Keratinocyte (primary cell): ENCODE measurements at regions not wholly inside any gene's neighbourhood (a gene's known extent, or its start where the extent isn't known, plus 50 kb on each side); places are given as distances from the start of the nearest gene placed in this dataset.

ENCODE experiments used
- DNase-seq: peaks from one replicate; pipeline ENCODE4 v3.0.0-alpha.2; 2011; ENCODE audit warnings: low read depth, missing footprints, low spot score
- FAIRE-seq: peaks from 2 replicates; lab custom pipeline; 2011; peaks lifted over from hg19 to GRCh38; lab: Jason Lieb, UNC
- H2AFZ ChIP-seq: 2 replicates; pipeline ENCODE4 v1.6.0; 2012; ENCODE audit warnings: low read length, control low read depth, inconsistent platforms; ENCODE audit not compliant: control insufficient read depth
- H3K27ac ChIP-seq: 2 replicates; pipeline ENCODE4 v1.5.1; 2011; ENCODE audit warnings: low read length; ENCODE audit not compliant: control insufficient read depth, insufficient read depth
- H3K27me3 ChIP-seq: 3 replicates; pipeline ENCODE4 v1.6.0; 2011; ENCODE audit warnings: low read length; ENCODE audit not compliant: control insufficient read depth, insufficient read depth; ENCODE audit errors: extremely low read depth
- H3K36me3 ChIP-seq, 2 experiments: 2 replicates in 1 of 2; 3 replicates in 1 of 2; pipeline ENCODE4 v1.5.1; 2011; ENCODE audit warnings: low read length in 2 of 2, mild to moderate bottlenecking in 1 of 2; ENCODE audit not compliant: control insufficient read depth in 2 of 2, insufficient read depth in 2 of 2; ENCODE audit errors: extremely low read depth in 1 of 2
- H3K4me1 ChIP-seq: 3 replicates; pipeline ENCODE4 v1.5.1; 2011; ENCODE audit warnings: low read length; ENCODE audit not compliant: control insufficient read depth, insufficient read depth; ENCODE audit errors: extremely low read depth
- H3K4me2 ChIP-seq: 3 replicates; pipeline ENCODE4 v1.6.0; 2011; ENCODE audit warnings: low read depth, low read length; ENCODE audit not compliant: control insufficient read depth, insufficient read depth; ENCODE audit errors: extremely low read depth
- H3K4me3 ChIP-seq, 3 experiments: fragments of 200-600 bp in 1 of 3; sonication (generic) in 1 of 3; 2 replicates in 2 of 3; 3 replicates in 1 of 3; pipeline ENCODE4 v1.5.1; 2011 to 2016; ENCODE audit warnings: low read length in 3 of 3, mild to moderate bottlenecking in 3 of 3, control low read depth in 2 of 3, inconsistent platforms in 1 of 3, low read depth in 1 of 3, mixed read lengths in 1 of 3, mixed run types in 1 of 3, moderate library complexity in 1 of 3; ENCODE audit not compliant: control insufficient read depth in 2 of 3, insufficient read depth in 2 of 3; ENCODE audit errors: extremely low read depth in 1 of 3
- H3K79me2 ChIP-seq: 2 replicates; pipeline ENCODE4 v1.6.0; 2012; ENCODE audit warnings: low read length; ENCODE audit not compliant: control insufficient read depth, insufficient read depth
- H3K9ac ChIP-seq: 3 replicates; pipeline ENCODE4 v1.6.0; 2011; ENCODE audit warnings: low read length; ENCODE audit not compliant: control insufficient read depth, insufficient read depth; ENCODE audit errors: extremely low read depth
- H3K9me1 ChIP-seq: 3 replicates; pipeline ENCODE4 v1.6.0; 2011; ENCODE audit warnings: low read length; ENCODE audit not compliant: control insufficient read depth, insufficient read depth; ENCODE audit errors: extremely low read depth
- H3K9me3 ChIP-seq: 2 replicates; pipeline ENCODE4 v1.5.1; 2012; ENCODE audit warnings: low read depth, low read length; ENCODE audit not compliant: control insufficient read depth
- H4K20me1 ChIP-seq: 3 replicates; pipeline ENCODE4 v1.6.0; 2011; ENCODE audit warnings: low read length; ENCODE audit not compliant: control insufficient read depth, insufficient read depth; ENCODE audit errors: extremely low read depth
- EZH2 ChIP-seq: IDR thresholded peaks from one replicate; pipeline ENCODE4 v1.6.1; 2012; ENCODE audit warnings: inconsistent platforms, mild to moderate bottlenecking, low read length, moderate library complexity
- dilution Hi-C: fragments of 300-500 bp; cut with MboI; formaldehyde crosslinking; loops from one replicate; pipeline ENCODE4 v1.7.0; 2020; ENCODE audit warnings: low sequenced_read_pairs; ENCODE audit not compliant: extremely low pct_ligation_motif_present
- TF ChIP-seq, protein P1 (sequence below), 3 experiments: IDR thresholded peaks in 1 of 3; conservative IDR thresholded peaks in 1 of 3; optimal IDR thresholded peaks in 1 of 3; 2 replicates in 2 of 3; 3 replicates in 1 of 3; pipeline versions ENCODE3 to v1.5.1; 2011; ENCODE audit warnings: low read length in 3 of 3, mild to moderate bottlenecking in 3 of 3, moderate library complexity in 2 of 3, control low read depth in 1 of 3, inconsistent platforms in 1 of 3; ENCODE audit not compliant: insufficient read depth in 2 of 3; ENCODE audit errors: extremely low read depth in 1 of 3

DNA sequence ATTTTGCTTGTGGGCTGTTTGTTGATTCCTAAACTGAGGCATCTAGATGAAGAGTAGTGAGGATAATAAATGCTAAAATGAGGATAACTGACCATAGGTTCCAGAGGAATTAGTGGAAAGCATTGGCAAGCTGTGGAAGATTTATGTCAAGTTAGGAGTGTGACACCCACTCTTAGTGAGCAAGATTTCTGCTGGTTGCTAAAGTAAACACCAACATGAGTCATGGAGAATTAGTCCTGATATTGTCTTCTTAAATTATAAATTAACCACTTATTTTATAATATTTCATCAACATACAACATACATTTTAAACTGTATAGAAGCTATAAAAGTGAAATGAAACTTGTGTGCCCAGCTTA lies 328.2 kb downstream of the RPL10L start:
- H3K4me1 ChIP-seq = no peaks in the 10 kb centered on the region
- TF ChIP-seq, protein P1, sequence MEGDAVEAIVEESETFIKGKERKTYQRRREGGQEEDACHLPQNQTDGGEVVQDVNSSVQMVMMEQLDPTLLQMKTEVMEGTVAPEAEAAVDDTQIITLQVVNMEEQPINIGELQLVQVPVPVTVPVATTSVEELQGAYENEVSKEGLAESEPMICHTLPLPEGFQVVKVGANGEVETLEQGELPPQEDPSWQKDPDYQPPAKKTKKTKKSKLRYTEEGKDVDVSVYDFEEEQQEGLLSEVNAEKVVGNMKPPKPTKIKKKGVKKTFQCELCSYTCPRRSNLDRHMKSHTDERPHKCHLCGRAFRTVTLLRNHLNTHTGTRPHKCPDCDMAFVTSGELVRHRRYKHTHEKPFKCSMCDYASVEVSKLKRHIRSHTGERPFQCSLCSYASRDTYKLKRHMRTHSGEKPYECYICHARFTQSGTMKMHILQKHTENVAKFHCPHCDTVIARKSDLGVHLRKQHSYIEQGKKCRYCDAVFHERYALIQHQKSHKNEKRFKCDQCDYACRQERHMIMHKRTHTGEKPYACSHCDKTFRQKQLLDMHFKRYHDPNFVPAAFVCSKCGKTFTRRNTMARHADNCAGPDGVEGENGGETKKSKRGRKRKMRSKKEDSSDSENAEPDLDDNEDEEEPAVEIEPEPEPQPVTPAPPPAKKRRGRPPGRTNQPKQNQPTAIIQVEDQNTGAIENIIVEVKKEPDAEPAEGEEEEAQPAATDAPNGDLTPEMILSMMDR (optimal IDR thresholded peaks at IDR 0.05 in 1 of 3, IDR thresholded peaks at IDR 0.05 in 1 of 3, conservative IDR thresholded peaks at IDR 0.05 in 1 of 3; ENCODE audit: extremely low read depth in 1 of 3, insufficient read depth in 2 of 3, low read length in 3 of 3) = no peak
- TF ChIP-seq EZH2 = no peak
- H3K9me3 ChIP-seq = no peaks in the 10 kb centered on the region
- H3K79me2 ChIP-seq = no peaks in the 10 kb centered on the region
- no peak overlapping the region for H3K4me2 ChIP-seq
- H3K27ac ChIP-seq = no peak overlapping the region
- no peaks in the 10 kb centered on the region for H3K36me3 ChIP-seq
- no peak overlapping the region for H2AFZ ChIP-seq
- H4K20me1 ChIP-seq = no peaks in the 10 kb centered on the region
- FAIRE-seq = no peak
- H3K9me1 ChIP-seq = no peaks in the 10 kb centered on the region
- no peak overlapping the region for H3K4me3 ChIP-seq
- no peaks in the 10 kb centered on the region for H3K27me3 ChIP-seq
- no peak overlapping the region for H3K9ac ChIP-seq
- dilution Hi-C loops = no loop called here
- DNase-seq = no peak

DNA sequence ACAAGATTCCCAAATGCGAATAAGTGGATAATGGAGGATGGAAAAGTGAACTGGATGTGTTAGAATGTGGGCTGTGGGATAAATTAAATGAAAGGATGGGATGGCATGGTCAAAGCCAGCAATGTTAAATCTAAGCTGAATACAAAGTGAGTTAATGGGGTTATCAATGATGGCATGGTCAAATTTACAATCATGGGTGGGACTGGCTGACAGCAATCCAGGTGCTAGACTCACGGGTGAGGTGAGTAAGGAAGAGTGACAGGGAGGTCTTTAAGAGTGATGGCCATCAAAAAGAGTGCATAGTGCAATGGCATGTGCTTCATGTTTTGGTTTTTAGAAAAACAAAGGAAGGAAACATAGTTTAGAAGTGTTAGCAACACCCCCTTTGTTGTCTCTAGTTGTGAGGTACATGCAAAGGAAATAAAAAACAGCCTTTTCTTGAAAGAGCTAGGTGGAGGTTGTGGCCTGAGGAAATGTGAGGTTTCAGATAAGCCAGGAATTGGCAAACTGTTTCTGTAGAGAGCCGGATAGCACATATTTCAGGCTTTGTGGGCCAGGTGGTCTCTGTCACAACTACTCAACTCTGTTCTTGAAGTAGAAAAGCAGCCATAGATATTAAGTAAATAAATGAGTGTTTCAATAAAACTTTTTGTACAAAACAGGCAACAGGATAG lies 328.7 kb downstream of the RPL10L start:
- dilution Hi-C loops = no loop called here
- H3K9ac ChIP-seq = no peak overlapping the region
- FAIRE-seq = no peak
- H4K20me1 ChIP-seq = no peaks in the 10 kb centered on the region
- no peak overlapping the region for H3K4me2 ChIP-seq
- H3K9me1 ChIP-seq = no peaks in the 10 kb centered on the region
- no peak overlapping the region for H3K27ac ChIP-seq
- no peaks in the 10 kb centered on the region for H3K9me3 ChIP-seq
- H3K79me2 ChIP-seq = no peaks in the 10 kb centered on the region
- H3K4me1 ChIP-seq = no peaks in the 10 kb centered on the region
- no peaks in the 10 kb centered on the region for H3K36me3 ChIP-seq
- H3K27me3 ChIP-seq = no peaks in the 10 kb centered on the region
- no peak for DNase-seq
- TF ChIP-seq, protein P1 (optimal IDR thresholded peaks at IDR 0.05 in 1 of 3, IDR thresholded peaks at IDR 0.05 in 1 of 3, conservative IDR thresholded peaks at IDR 0.05 in 1 of 3; ENCODE audit: extremely low read depth in 1 of 3, insufficient read depth in 2 of 3, low read length in 3 of 3) = no peak
- TF ChIP-seq EZH2 = no peak
- H2AFZ ChIP-seq = no peak overlapping the region
- no peak overlapping the region for H3K4me3 ChIP-seq
